ENCODE measurements at regions not wholly inside any gene's neighbourhood (a gene's known extent, or its start where the extent isn't known, plus 50 kb on each side); places are given as distances from the start of the nearest gene placed in this dataset.

GRCh38 chr11:86180851-86181250 is 63.7 kb upstream of the EED start:
- no peaks in the 10 kb centered on the region for H3K9me3 ChIP-seq
- peaks cover 65 to 80% of the 10 kb centered on the region in 2 experiments for H3K4me1 ChIP-seq (ENCODE audit: control insufficient read depth in 1 of 2, insufficient read depth in 1 of 2, low read depth in 1 of 2, low read length in 1 of 2)
- no peaks in the 10 kb centered on the region for H3K27me3 ChIP-seq
- peak overlapping the region in 1 of 2 experiments; percentile 20 for H3K4me3 ChIP-seq (ENCODE audit: low read depth in 1 of 2, low read length in 1 of 2)
- H3K36me3 ChIP-seq, result no peaks in the 10 kb centered on the region
- no peak for TF ChIP-seq CTCF (IDR thresholded peaks at IDR 0.05)
- peak overlapping the region; percentile 80 for H3K27ac ChIP-seq

GRCh38 chr11:86180423-86180822 is 64.1 kb upstream of the EED start:
- peak overlapping the region; percentile 80 for H3K27ac ChIP-seq
- H3K27me3 ChIP-seq, result no peaks in the 10 kb centered on the region
- no peak for TF ChIP-seq CTCF (IDR thresholded peaks at IDR 0.05)
- no peaks in the 10 kb centered on the region for H3K9me3 ChIP-seq
- H3K36me3 ChIP-seq, result no peaks in the 10 kb centered on the region
- H3K4me1 ChIP-seq (ENCODE audit: control insufficient read depth in 1 of 2, insufficient read depth in 1 of 2, low read depth in 1 of 2, low read length in 1 of 2), result peaks cover 65 to 81% of the 10 kb centered on the region in 2 experiments
- peak overlapping the region in 1 of 2 experiments; percentile 20 for H3K4me3 ChIP-seq (ENCODE audit: low read depth in 1 of 2, low read length in 1 of 2)

GRCh38 chr11:86179646-86180064 is 64.9 kb upstream of the EED start:
- no peak for TF ChIP-seq CTCF (IDR thresholded peaks at IDR 0.05)
- Histone ChIP-seq H3K9me3 (no peaks in the 10 kb centered on the region), H3K4me3 (ENCODE audit: low read depth in 1 of 2, low read length in 1 of 2) (peak overlapping the region in 1 of 2 experiments; percentile 20), H3K36me3 (no peaks in the 10 kb centered on the region), H3K27me3 (no peaks in the 10 kb centered on the region), H3K4me1 (ENCODE audit: control insufficient read depth in 1 of 2, insufficient read depth in 1 of 2, low read depth in 1 of 2, low read length in 1 of 2) (peaks cover 65 to 81% of the 10 kb centered on the region in 2 experiments), H3K27ac (peak overlapping the region; percentile 80)

- Histone ChIP-seq H3K27me3 (no peaks in the 10 kb centered on the region), H3K27ac (peak overlapping the region; percentile 80), H3K9me3 (no peaks in the 10 kb centered on the region)
Observed at GRCh38 chr11:86177302-86177701, 67.3 kb upstream of the EED start.

GRCh38 chr11:86176165-86176884 is 68.2 kb upstream of the EED start:
- Histone ChIP-seq H3K4me3 (ENCODE audit: low read depth in 1 of 2, low read length in 1 of 2) (no peak overlapping the region), H3K9me3 (no peaks in the 10 kb centered on the region), H3K27ac (peak overlapping the region; percentile 80), H3K4me1 (ENCODE audit: control insufficient read depth in 1 of 2, insufficient read depth in 1 of 2, low read depth in 1 of 2, low read length in 1 of 2) (peaks cover 54 to 69% of the 10 kb centered on the region in 2 experiments), H3K36me3 (no peaks in the 10 kb centered on the region), H3K27me3 (no peaks in the 10 kb centered on the region)
- TF ChIP-seq CTCF (IDR thresholded peaks at IDR 0.05), result no peak

More at GRCh38 chr11:86177302-86177701, 67.3 kb upstream of the EED start:
- peaks cover 48 to 69% of the 10 kb centered on the region in 2 experiments for H3K4me1 ChIP-seq (ENCODE audit: control insufficient read depth in 1 of 2, insufficient read depth in 1 of 2, low read depth in 1 of 2, low read length in 1 of 2)
- no peaks in the 10 kb centered on the region for H3K36me3 ChIP-seq
- TF ChIP-seq CTCF (IDR thresholded peaks at IDR 0.05), result no peak
- H3K4me3 ChIP-seq (ENCODE audit: low read depth in 1 of 2, low read length in 1 of 2), result no peak overlapping the region

Data from neutrophil (primary cell).